WERI-Rb-1 (cell line): ENCODE measurements at regions not wholly inside any gene's neighbourhood (a gene's known extent, or its start where the extent isn't known, plus 50 kb on each side); places are given as distances from the start of the nearest gene placed in this dataset.

Source experiments
- DNase-seq: peaks from one replicate; pipeline ENCODE4 v3.0.0-alpha.2; 2020
- H3K27ac ChIP-seq: fragments of 250-450 bp; sonication (Bioruptor Pico); 2 replicates; pipeline ENCODE4 v1.5.1; 2020; ENCODE audit warnings: mild to moderate bottlenecking, moderate library complexity
- H3K27me3 ChIP-seq: fragments of 250-450 bp; sonication (Bioruptor Pico); 2 replicates; pipeline ENCODE4 v1.5.1; 2021; ENCODE audit warnings: mild to moderate bottlenecking, low read depth, moderate library complexity; ENCODE audit not compliant: insufficient read depth, severe bottlenecking
- H3K36me3 ChIP-seq: fragments of 250-450 bp; sonication (Bioruptor Pico); 2 replicates; pipeline ENCODE4 v1.5.1; 2020; ENCODE audit warnings: mild to moderate bottlenecking, moderate library complexity
- H3K4me3 ChIP-seq: 2 replicates; pipeline ENCODE4 v1.5.1; 2011; ENCODE audit warnings: low read depth, mild to moderate bottlenecking, control low read depth, low read length
- H3K9me3 ChIP-seq: fragments of 250-450 bp; sonication (Bioruptor Pico); 2 replicates; pipeline ENCODE4 v1.5.1; 2021; ENCODE audit warnings: mild to moderate bottlenecking, moderate library complexity; ENCODE audit not compliant: severe bottlenecking
- CTCF ChIP-seq: IDR thresholded peaks from 2 replicates; pipeline ENCODE4 v1.5.1; 2011; ENCODE audit warnings: low read depth, mild to moderate bottlenecking, control low read depth, inconsistent platforms, low read length

- peaks cover 100% of the 10 kb centered on the region for H3K27me3 ChIP-seq
Measured at GRCh38 chr13:111533900-111534683, 213.7 kb downstream of the TEX29 start.

GRCh38 chr13:111534751-111535522 lies 214.5 kb downstream of the TEX29 start:
- Histone ChIP-seq H3K36me3 (no peaks in the 10 kb centered on the region), H3K4me3 (no peak overlapping the region)

More at GRCh38 chr13:111533900-111534683, 213.7 kb downstream of the TEX29 start:
- DNase-seq: no peak
- no peak overlapping the region for H3K27ac ChIP-seq
- no peaks in the 10 kb centered on the region for H3K9me3 ChIP-seq
- no peaks in the 10 kb centered on the region for H3K36me3 ChIP-seq
- no peak for TF ChIP-seq CTCF
- no peak overlapping the region for H3K4me3 ChIP-seq

GRCh38 chr13:111535523-111535811 lies 215.0 kb downstream of the TEX29 start:
- DNase-seq: no peak
- H3K36me3 ChIP-seq: no peaks in the 10 kb centered on the region
- TF ChIP-seq CTCF: no peak
- H3K27me3 ChIP-seq: peaks cover 100% of the 10 kb centered on the region
- no peak overlapping the region for H3K27ac ChIP-seq
- H3K9me3 ChIP-seq: no peaks in the 10 kb centered on the region
- H3K4me3 ChIP-seq: no peak overlapping the region

More at GRCh38 chr13:111534751-111535522, 214.5 kb downstream of the TEX29 start:
- Histone ChIP-seq H3K9me3 (no peaks in the 10 kb centered on the region), H3K27ac (no peak overlapping the region), H3K27me3 (peaks cover 100% of the 10 kb centered on the region)
- TF ChIP-seq CTCF: no peak
- peak; percentile 1 for DNase-seq

GRCh38 chr13:111536075-111536642 lies 215.7 kb downstream of the TEX29 start:
- no peak for DNase-seq
- TF ChIP-seq CTCF: no peak
- peaks cover 100% of the 10 kb centered on the region for H3K27me3 ChIP-seq
- no peaks in the 10 kb centered on the region for H3K36me3 ChIP-seq
- H3K27ac ChIP-seq: no peak overlapping the region
- no peak overlapping the region for H3K4me3 ChIP-seq
- H3K9me3 ChIP-seq: no peaks in the 10 kb centered on the region

- H3K27ac ChIP-seq: no peak overlapping the region
- peaks cover 100% of the 10 kb centered on the region for H3K27me3 ChIP-seq
- H3K4me3 ChIP-seq: no peak overlapping the region
- TF ChIP-seq CTCF: no peak
- H3K9me3 ChIP-seq: no peaks in the 10 kb centered on the region
- DNase-seq: no peak
- no peaks in the 10 kb centered on the region for H3K36me3 ChIP-seq
Measured at GRCh38 chr13:111537115-111537728, 216.8 kb downstream of the TEX29 start.
